ENCODE measurements at regions not wholly inside any gene's neighbourhood (a gene's known extent, or its start where the extent isn't known, plus 50 kb on each side); places are given as distances from the start of the nearest gene placed in this dataset.
"Not testable (repeated sequence)": the region's sequence is repeated elsewhere in the genome, so short reads cannot be mapped to it uniquely, and the experiment has no call there.

DNA sequence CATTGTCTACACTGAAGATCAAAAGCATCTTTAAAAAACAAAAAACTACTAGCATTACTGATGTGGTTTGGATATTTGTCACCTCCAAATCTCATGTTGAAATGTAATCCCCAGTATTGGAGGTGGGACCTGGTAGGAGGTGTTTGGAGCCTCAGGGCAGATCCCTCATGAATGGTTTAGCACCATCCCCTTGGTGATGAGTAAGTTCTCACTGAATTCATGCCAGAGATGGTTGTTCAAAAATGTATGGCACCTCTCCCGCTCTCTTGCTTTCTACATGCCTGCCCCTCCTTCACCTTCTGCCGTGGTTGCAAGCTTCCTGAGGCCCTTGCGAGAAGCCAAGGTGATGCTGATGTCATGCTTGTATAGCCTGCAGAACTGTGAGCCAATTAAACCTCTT lies 136.6 kb upstream of the FHIT start:
- Histone ChIP-seq H3K4me3 (no peak overlapping the region), H3K9ac (ENCODE audit: insufficient read depth in 1 of 2, low read length in 2 of 2) (no peak overlapping the region), H3K4me1 (ENCODE audit: control insufficient read depth in 5 of 5, insufficient read depth in 5 of 5, low read length in 5 of 5) (no peaks in the 10 kb centered on the region), H3K27ac (ENCODE audit: low read depth in 1 of 2, low read length in 1 of 2) (no peak overlapping the region), H3K9me3 (ENCODE audit: control insufficient read depth in 4 of 4, insufficient read depth in 3 of 4, low read length in 3 of 4) (no peaks in the 10 kb centered on the region), H3K36me3 (ENCODE audit: control insufficient read depth in 4 of 4, insufficient read depth in 4 of 4, low read length in 4 of 4) (no peaks in the 10 kb centered on the region), H3K27me3 (ENCODE audit: control insufficient read depth in 3 of 3, insufficient read depth in 3 of 3, low read length in 2 of 3) (no peaks in the 10 kb centered on the region)
- DNase-seq (no peak), ATAC-seq (ENCODE audit: insufficient read depth, low FRiP score) (no peak)
- TF ChIP-seq CTCF (IDR thresholded peaks at IDR 0.05; ENCODE audit: control extremely low read depth, extremely low read depth): no peak
- WGBS, 2 donors: 79 to 83% methylated on average over 3 of the region's 3 CpGs

- DNase-seq: not testable (repeated sequence)
- WGBS, 2 donors: 96 to 98% methylated on average over 22 to 23 of the region's 23 CpGs
Observed at GRCh38 chr3:61393480-61393947, 142.3 kb upstream of the FHIT start.

GRCh38 chr3:61401359-61401758 lies 150.1 kb upstream of the FHIT start:
- H3K4me3 ChIP-seq: no peak overlapping the region

More at GRCh38 chr3:61393480-61393947, 142.3 kb upstream of the FHIT start:
- not testable (repeated sequence) for H3K36me3 ChIP-seq (ENCODE audit: control insufficient read depth in 4 of 4, insufficient read depth in 4 of 4, low read length in 4 of 4); ATAC-seq (ENCODE audit: insufficient read depth, low FRiP score); H3K9ac ChIP-seq (ENCODE audit: insufficient read depth in 1 of 2, low read length in 2 of 2); H3K27me3 ChIP-seq (ENCODE audit: control insufficient read depth in 3 of 3, insufficient read depth in 3 of 3, low read length in 2 of 3); H3K27ac ChIP-seq (ENCODE audit: low read depth in 1 of 2, low read length in 1 of 2); H3K9me3 ChIP-seq (ENCODE audit: control insufficient read depth in 4 of 4, insufficient read depth in 3 of 4, low read length in 3 of 4); H3K4me1 ChIP-seq (ENCODE audit: control insufficient read depth in 5 of 5, insufficient read depth in 5 of 5, low read length in 5 of 5); H3K4me3 ChIP-seq

GRCh38 chr3:61407397-61407796 lies 154.0 kb upstream of the PTPRG start:
- Histone ChIP-seq H3K27me3 (ENCODE audit: control insufficient read depth in 3 of 3, insufficient read depth in 3 of 3, low read length in 2 of 3) (no peaks in the 10 kb centered on the region), H3K4me1 (ENCODE audit: control insufficient read depth in 5 of 5, insufficient read depth in 5 of 5, low read length in 5 of 5) (no peaks in the 10 kb centered on the region), H3K4me3 (no peak overlapping the region), H3K36me3 (ENCODE audit: control insufficient read depth in 4 of 4, insufficient read depth in 4 of 4, low read length in 4 of 4) (no peaks in the 10 kb centered on the region), H3K27ac (ENCODE audit: low read depth in 1 of 2, low read length in 1 of 2) (no peak overlapping the region), H3K9ac (ENCODE audit: insufficient read depth in 1 of 2, low read length in 2 of 2) (no peak overlapping the region), H3K9me3 (ENCODE audit: control insufficient read depth in 4 of 4, insufficient read depth in 3 of 4, low read length in 3 of 4) (no peaks in the 10 kb centered on the region)
- DNase-seq (no peak), ATAC-seq (ENCODE audit: insufficient read depth, low FRiP score) (no peak)
- 91 to 100% methylated on average over 1 of the region's 1 CpG for WGBS, 2 donors
- no peak for TF ChIP-seq CTCF (IDR thresholded peaks at IDR 0.05; ENCODE audit: control extremely low read depth, extremely low read depth)

More at GRCh38 chr3:61401359-61401758, 150.1 kb upstream of the FHIT start:
- Histone ChIP-seq H3K27ac (ENCODE audit: low read depth in 1 of 2, low read length in 1 of 2) (no peak overlapping the region), H3K36me3 (ENCODE audit: control insufficient read depth in 4 of 4, insufficient read depth in 4 of 4, low read length in 4 of 4) (no peaks in the 10 kb centered on the region), H3K4me1 (ENCODE audit: control insufficient read depth in 5 of 5, insufficient read depth in 5 of 5, low read length in 5 of 5) (no peaks in the 10 kb centered on the region), H3K9me3 (ENCODE audit: control insufficient read depth in 4 of 4, insufficient read depth in 3 of 4, low read length in 3 of 4) (no peaks in the 10 kb centered on the region), H3K27me3 (ENCODE audit: control insufficient read depth in 3 of 3, insufficient read depth in 3 of 3, low read length in 2 of 3) (no peaks in the 10 kb centered on the region), H3K9ac (ENCODE audit: insufficient read depth in 1 of 2, low read length in 2 of 2) (no peak overlapping the region)
- no peak for ATAC-seq (ENCODE audit: insufficient read depth, low FRiP score)
- DNase-seq: peak in 1 of 3 donors; percentile 6
- WGBS, 2 donors: 74 to 86% methylated on average over 3 of the region's 3 CpGs
- TF ChIP-seq CTCF (IDR thresholded peaks at IDR 0.05; ENCODE audit: control extremely low read depth, extremely low read depth): no peak

All from lung (tissue), 11 donors.